ENCODE measurements at regions not wholly inside any gene's neighbourhood (a gene's known extent, or its start where the extent isn't known, plus 50 kb on each side); places are given as distances from the start of the nearest gene placed in this dataset.

DNA sequence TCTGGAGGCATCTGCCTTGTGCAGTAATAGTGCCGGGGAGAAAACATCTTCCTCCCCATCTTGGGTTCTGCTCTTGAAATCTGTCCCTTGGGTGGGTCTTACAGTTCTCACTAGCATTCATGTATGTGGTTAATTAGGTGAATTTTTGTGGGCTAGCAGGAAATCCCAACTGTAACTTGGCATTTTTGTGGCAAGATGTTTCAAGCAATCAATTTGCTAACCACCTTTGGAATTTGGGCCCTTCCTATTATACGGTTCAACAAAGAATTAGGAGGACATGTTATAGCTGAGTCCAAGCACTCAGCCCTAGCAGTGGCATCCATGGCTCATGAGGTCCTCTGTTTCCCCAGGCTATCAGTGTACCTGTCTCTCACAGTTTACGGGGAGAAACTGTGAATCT lies 89.1 kb upstream of the MTNR1B start:
- no peak for TF ChIP-seq POLR2A (IDR thresholded peaks at IDR 0.05)
- no peak for TF ChIP-seq CTCF (IDR thresholded peaks at IDR 0.05)

Measured in Peyer's patch (tissue), 4 donors.